Activated CD4-positive, alpha-beta T cell treated with anti-CD3 and anti-CD28 coated beads, Interleukin-2, amount 10 ng/mL, durations not matched to agents 24 days and 14 days (primary cell): ENCODE measurements at regions not wholly inside any gene's neighbourhood (a gene's known extent, or its start where the extent isn't known, plus 50 kb on each side); places are given as distances from the start of the nearest gene placed in this dataset.

ENCODE experiments used
- DNase-seq: peaks from one replicate; pipeline ENCODE4 v3.0.0; 2022
- H3K27ac Mint-ChIP-seq: one replicate; pipeline ENCODE4 v1.8.0; 2022; ENCODE audit warnings: mild to moderate bottlenecking, mixed read lengths
- H3K27me3 Mint-ChIP-seq: one replicate; pipeline ENCODE4 v1.8.0; 2022; ENCODE audit warnings: mixed read lengths
- H3K36me3 Mint-ChIP-seq: one replicate; pipeline ENCODE4 v1.8.0; 2022; ENCODE audit warnings: low read depth, mild to moderate bottlenecking, mixed read lengths
- H3K4me1 Mint-ChIP-seq: one replicate; pipeline ENCODE4 v1.8.0; 2021; ENCODE audit warnings: mixed read lengths
- H3K4me3 Mint-ChIP-seq: one replicate; pipeline ENCODE4 v1.8.0; 2022; ENCODE audit warnings: mild to moderate bottlenecking, moderate library complexity, mixed read lengths
- H3K9me3 Mint-ChIP-seq: one replicate; pipeline ENCODE4 v1.8.0; 2021; ENCODE audit warnings: mixed read lengths
- intact Hi-C: fragments of 100-400 bp; cut with micrococcal nuclease; formaldehyde crosslinking; loops from one replicate; pipeline ENCODE4 v1.15.1; 2023

DNA sequence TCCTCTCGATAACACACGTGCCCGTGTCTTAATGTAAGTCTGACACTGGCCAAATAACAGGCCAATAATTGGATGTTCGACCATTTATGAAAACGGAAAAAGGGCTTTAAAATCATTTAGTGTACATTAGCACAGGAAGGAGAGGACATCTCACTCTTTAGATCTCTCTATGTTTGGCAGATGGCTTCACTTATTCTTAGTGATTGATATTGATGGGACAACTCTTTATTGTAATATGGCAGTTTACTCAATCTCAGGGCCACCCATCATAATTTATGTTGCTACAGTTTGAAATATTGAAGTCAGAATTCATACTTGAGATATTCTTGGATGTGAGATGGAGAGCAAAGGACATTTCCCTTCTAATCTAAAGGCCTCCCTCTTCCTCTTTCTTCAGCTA, 430.7 kb upstream of the ARGLU1 start:
- Mint-ChIP-seq H3K36me3 (no peaks in the 10 kb centered on the region), H3K4me1 (no peaks in the 10 kb centered on the region)

GRCh38 chr13:106997696-106998095, 429.8 kb upstream of the ARGLU1 start:
- no peaks in the 10 kb centered on the region for H3K36me3 Mint-ChIP-seq
- H3K27ac Mint-ChIP-seq, result no peak overlapping the region
- intact Hi-C loops, result no loop called here
- no peaks in the 10 kb centered on the region for H3K4me1 Mint-ChIP-seq
- H3K9me3 Mint-ChIP-seq, result peaks cover 6% of the 10 kb centered on the region
- no peaks in the 10 kb centered on the region for H3K27me3 Mint-ChIP-seq
- no peak overlapping the region for H3K4me3 Mint-ChIP-seq
- no peak for DNase-seq

More for the DNA sequence above, 430.7 kb upstream of the ARGLU1 start:
- Mint-ChIP-seq H3K4me3 (no peak overlapping the region), H3K27me3 (no peaks in the 10 kb centered on the region), H3K9me3 (peaks cover 6% of the 10 kb centered on the region), H3K27ac (no peak overlapping the region)
- DNase-seq, result no peak
- intact Hi-C loops, result no loop called here

GRCh38 chr13:106996867-106997618, 429.1 kb upstream of the ARGLU1 start:
- Mint-ChIP-seq H3K27me3 (no peaks in the 10 kb centered on the region), H3K9me3 (peaks cover 6% of the 10 kb centered on the region)
- intact Hi-C loops, result no loop called here

GRCh38 chr13:106990594-106990993, 422.7 kb upstream of the ARGLU1 start:
- H3K27me3 Mint-ChIP-seq, result no peaks in the 10 kb centered on the region
- H3K27ac Mint-ChIP-seq, result no peak overlapping the region
- H3K4me3 Mint-ChIP-seq, result no peak overlapping the region
- no peaks in the 10 kb centered on the region for H3K36me3 Mint-ChIP-seq
- peaks cover 3% of the 10 kb centered on the region for H3K9me3 Mint-ChIP-seq
- no peaks in the 10 kb centered on the region for H3K4me1 Mint-ChIP-seq
- DNase-seq, result no peak
- intact Hi-C loops, result no loop called here

More at GRCh38 chr13:106996867-106997618, 429.1 kb upstream of the ARGLU1 start:
- Mint-ChIP-seq H3K4me1 (no peaks in the 10 kb centered on the region), H3K27ac (no peak overlapping the region), H3K4me3 (no peak overlapping the region), H3K36me3 (no peaks in the 10 kb centered on the region)
- no peak for DNase-seq

- DNase-seq, result no peak
- Mint-ChIP-seq H3K27me3 (no peaks in the 10 kb centered on the region), H3K4me3 (no peak overlapping the region), H3K4me1 (no peaks in the 10 kb centered on the region), H3K27ac (no peak overlapping the region), H3K36me3 (no peaks in the 10 kb centered on the region), H3K9me3 (peaks cover 3% of the 10 kb centered on the region)
- intact Hi-C loops, result no loop called here
Observed at GRCh38 chr13:106989876-106990275, 421.9 kb upstream of the ARGLU1 start.

DNA sequence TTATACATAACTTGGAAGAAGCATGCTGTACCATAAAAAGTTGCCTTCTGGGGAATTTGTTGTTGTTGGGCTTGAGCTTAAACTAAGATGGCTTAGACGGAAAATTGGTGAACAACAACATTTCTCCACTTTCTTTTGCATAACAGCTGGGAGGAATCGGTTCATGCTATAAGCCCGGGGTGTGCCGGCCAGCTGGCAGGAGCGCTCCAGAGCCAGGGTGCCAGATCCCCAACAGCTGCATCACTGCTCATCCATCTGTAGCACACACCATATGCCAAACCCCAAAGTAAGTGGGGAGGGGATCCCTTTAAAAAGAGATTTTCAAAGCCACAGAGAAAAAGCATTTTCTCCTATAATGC, 419.5 kb upstream of the ARGLU1 start:
- Mint-ChIP-seq H3K27me3 (no peaks in the 10 kb centered on the region), H3K27ac (no peak overlapping the region), H3K4me1 (no peaks in the 10 kb centered on the region), H3K36me3 (no peaks in the 10 kb centered on the region), H3K4me3 (no peak overlapping the region), H3K9me3 (peaks cover 3% of the 10 kb centered on the region)
- no peak for DNase-seq
- intact Hi-C loops, result no loop called here

DNA sequence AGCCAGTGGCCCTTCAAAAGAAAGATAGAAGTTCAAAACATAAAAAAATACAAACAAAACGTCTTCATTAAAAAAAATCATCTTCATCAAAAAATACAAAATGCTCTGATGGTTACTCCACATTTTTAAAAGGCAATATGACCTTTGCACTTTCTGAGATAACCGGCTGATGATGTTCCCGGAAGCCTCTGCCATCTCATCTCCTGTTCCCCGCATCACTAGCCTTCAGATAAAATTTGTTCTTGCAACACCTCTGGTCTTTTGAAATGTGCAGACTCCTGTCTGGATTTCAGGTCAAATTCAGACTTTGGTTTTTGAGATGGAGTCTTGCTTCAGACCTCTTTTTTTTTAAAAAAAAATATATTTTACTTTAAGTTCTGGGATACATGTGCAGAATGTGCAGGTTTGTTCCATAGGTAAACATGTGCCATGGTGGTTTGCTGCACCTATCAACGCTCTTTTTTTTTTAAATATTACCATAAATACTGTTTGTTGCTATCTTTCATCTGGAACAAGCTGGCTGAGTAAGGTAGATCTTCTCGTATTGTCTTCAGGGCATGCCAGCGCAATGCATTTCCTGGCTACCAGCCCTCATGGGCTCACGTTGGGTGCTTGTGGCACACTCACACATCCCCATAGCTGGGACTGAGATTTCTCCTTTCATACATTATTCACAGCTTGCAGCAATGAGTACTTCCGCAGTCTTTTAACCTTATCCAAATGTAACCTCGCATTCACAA, 418.9 kb upstream of the ARGLU1 start:
- H3K36me3 Mint-ChIP-seq, result no peaks in the 10 kb centered on the region
- no peak overlapping the region for H3K4me3 Mint-ChIP-seq
- H3K27me3 Mint-ChIP-seq, result no peaks in the 10 kb centered on the region
- intact Hi-C loops, result no loop called here
- H3K27ac Mint-ChIP-seq, result no peak overlapping the region
- DNase-seq, result no peak
- H3K9me3 Mint-ChIP-seq, result peaks cover 4% of the 10 kb centered on the region
- H3K4me1 Mint-ChIP-seq, result no peaks in the 10 kb centered on the region

DNA sequence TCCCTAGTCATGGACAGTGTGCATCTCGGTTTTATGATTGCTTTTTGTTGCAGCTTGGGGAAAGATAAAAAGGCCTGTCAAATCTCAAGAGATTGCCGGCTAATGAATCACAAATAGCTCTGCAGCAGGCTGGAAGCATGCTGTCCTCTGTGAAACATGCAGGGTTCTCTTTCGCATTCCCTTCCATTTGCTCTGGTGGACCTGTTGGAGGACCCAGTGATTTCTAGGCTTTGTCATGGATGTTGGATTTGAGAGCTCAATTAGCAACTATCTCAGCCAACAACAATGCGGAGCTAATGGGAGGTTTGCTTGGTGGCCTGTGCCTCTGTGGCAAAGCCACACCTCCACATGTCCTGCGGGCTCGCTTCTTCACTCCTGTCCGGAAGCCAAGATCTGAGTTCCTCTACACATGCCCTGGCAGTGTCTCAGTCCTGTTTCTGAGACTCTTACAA, 418.1 kb upstream of the ARGLU1 start:
- Mint-ChIP-seq H3K36me3 (no peaks in the 10 kb centered on the region), H3K4me1 (no peaks in the 10 kb centered on the region), H3K27me3 (no peaks in the 10 kb centered on the region), H3K9me3 (peaks cover 5% of the 10 kb centered on the region), H3K4me3 (no peak overlapping the region), H3K27ac (no peak overlapping the region)
- intact Hi-C loops, result no loop called here
- DNase-seq, result no peak

GRCh38 chr13:106985481-106985880, 417.5 kb upstream of the ARGLU1 start:
- Mint-ChIP-seq H3K9me3 (peaks cover 5% of the 10 kb centered on the region), H3K27me3 (no peaks in the 10 kb centered on the region), H3K4me3 (no peak overlapping the region), H3K27ac (no peak overlapping the region), H3K4me1 (no peaks in the 10 kb centered on the region), H3K36me3 (no peaks in the 10 kb centered on the region)
- no peak for DNase-seq
- intact Hi-C loops, result no loop called here

DNA sequence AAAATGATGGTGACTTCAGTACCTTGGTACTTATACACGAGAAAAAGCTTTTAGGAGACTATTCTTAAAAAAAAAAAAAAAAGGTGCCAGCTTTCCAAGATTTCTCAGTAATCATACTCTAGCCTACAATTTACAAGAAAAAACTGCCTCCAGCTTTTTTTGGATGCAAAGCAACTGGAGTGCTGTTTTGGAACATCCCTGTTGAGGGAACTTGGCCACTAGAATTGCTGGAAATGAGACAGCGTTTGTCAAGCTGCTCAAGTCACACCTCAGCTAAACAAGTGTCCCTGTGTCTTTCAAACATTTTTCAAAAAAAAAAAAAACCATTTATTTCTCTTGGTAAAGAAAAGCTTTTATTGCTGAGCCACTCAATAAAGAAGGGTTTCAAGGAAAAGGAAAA, 413.1 kb upstream of the ARGLU1 start:
- no peak overlapping the region for H3K27ac Mint-ChIP-seq
- intact Hi-C loops, result no loop called here
- H3K9me3 Mint-ChIP-seq, result peaks cover 5% of the 10 kb centered on the region
- H3K4me3 Mint-ChIP-seq, result no peak overlapping the region
- DNase-seq, result no peak
- H3K4me1 Mint-ChIP-seq, result no peaks in the 10 kb centered on the region
- H3K36me3 Mint-ChIP-seq, result no peaks in the 10 kb centered on the region
- no peaks in the 10 kb centered on the region for H3K27me3 Mint-ChIP-seq

GRCh38 chr13:106967391-106967790, 399.5 kb upstream of the ARGLU1 start:
- Mint-ChIP-seq H3K4me3 (no peak overlapping the region), H3K4me1 (no peaks in the 10 kb centered on the region), H3K27me3 (no peaks in the 10 kb centered on the region), H3K9me3 (no peaks in the 10 kb centered on the region), H3K27ac (no peak overlapping the region), H3K36me3 (no peaks in the 10 kb centered on the region)
- no peak for DNase-seq
- intact Hi-C loops, result no loop called here

GRCh38 chr13:106963151-106963550, 395.2 kb upstream of the ARGLU1 start:
- intact Hi-C loops, result no loop called here
- H3K4me1 Mint-ChIP-seq, result no peaks in the 10 kb centered on the region
- no peaks in the 10 kb centered on the region for H3K36me3 Mint-ChIP-seq
- no peak for DNase-seq
- H3K9me3 Mint-ChIP-seq, result no peaks in the 10 kb centered on the region
- no peaks in the 10 kb centered on the region for H3K27me3 Mint-ChIP-seq
- no peak overlapping the region for H3K27ac Mint-ChIP-seq
- no peak overlapping the region for H3K4me3 Mint-ChIP-seq

- Mint-ChIP-seq H3K27ac (no peak overlapping the region), H3K9me3 (no peaks in the 10 kb centered on the region), H3K4me1 (no peaks in the 10 kb centered on the region), H3K4me3 (no peak overlapping the region), H3K36me3 (no peaks in the 10 kb centered on the region), H3K27me3 (no peaks in the 10 kb centered on the region)
- intact Hi-C loops, result no loop called here
- DNase-seq, result no peak
Observed at GRCh38 chr13:106961651-106962050, 393.7 kb upstream of the ARGLU1 start.

- no peak overlapping the region for H3K27ac Mint-ChIP-seq
- no peak for DNase-seq
- H3K36me3 Mint-ChIP-seq, result no peaks in the 10 kb centered on the region
- H3K4me3 Mint-ChIP-seq, result no peak overlapping the region
- no peaks in the 10 kb centered on the region for H3K27me3 Mint-ChIP-seq
- intact Hi-C loops, result no loop called here
- no peaks in the 10 kb centered on the region for H3K9me3 Mint-ChIP-seq
- H3K4me1 Mint-ChIP-seq, result no peaks in the 10 kb centered on the region
Observed at GRCh38 chr13:106961216-106961615, 393.3 kb upstream of the ARGLU1 start.
